ENCODE measurements at regions not wholly inside any gene's neighbourhood (a gene's known extent, or its start where the extent isn't known, plus 50 kb on each side); places are given as distances from the start of the nearest gene placed in this dataset.
"Not testable (repeated sequence)": the region's sequence is repeated elsewhere in the genome, so short reads cannot be mapped to it uniquely, and the experiment has no call there.

DNA sequence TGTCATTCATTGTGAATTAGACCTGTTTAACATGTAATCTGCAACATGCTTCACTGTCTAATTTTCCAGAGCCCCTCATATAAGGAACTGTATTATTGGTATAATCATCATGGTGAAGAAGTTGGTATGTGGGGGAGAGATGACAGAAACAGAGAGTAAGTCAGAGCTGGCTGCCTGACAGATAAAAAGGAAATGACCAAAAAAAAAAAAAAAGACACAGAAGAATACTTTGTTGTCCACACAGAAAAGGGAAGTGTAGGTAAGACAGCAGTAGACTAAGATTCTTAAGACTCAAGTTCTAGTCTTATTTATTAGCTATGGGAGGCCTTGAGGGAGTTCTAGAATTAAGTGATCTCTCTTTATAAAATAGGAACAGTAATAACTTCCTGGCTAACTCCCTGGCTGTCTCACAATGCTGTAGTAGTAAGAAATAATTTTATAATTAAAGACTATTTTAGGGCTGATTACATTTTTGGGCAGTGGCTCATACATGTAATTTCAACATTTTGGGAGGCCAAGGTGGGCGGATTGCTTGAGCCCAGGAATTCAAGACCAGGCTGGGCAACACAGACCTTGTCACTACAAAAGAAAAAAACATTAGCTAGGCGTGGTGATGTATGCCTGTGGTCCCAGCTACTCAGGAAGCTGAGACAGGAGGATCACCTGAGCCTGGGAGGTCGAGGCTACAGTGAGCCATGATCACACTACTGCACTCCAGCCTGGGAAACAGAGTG lies 102.5 kb downstream of the PRL start:
- no peak for DNase-seq
- Histone ChIP-seq H3K4me1 (ENCODE audit: control insufficient read depth, insufficient read depth, low read length) (no peaks in the 10 kb centered on the region), H3K4me3 (ENCODE audit: low read length) (no peak overlapping the region), H3K27ac (ENCODE audit: low read length) (no peak overlapping the region), H3K27me3 (ENCODE audit: control insufficient read depth, insufficient read depth, low read length) (no peaks in the 10 kb centered on the region), H3K9me3 (replicated peaks; ENCODE audit: control insufficient read depth, low read depth, low read length) (no peaks in the 10 kb centered on the region), H3K36me3 (ENCODE audit: control insufficient read depth, insufficient read depth, low read length) (peaks cover 4% of the 10 kb centered on the region)
- no CpG with 5 or more reads among the region's 3 CpGs for WGBS (ENCODE audit: insufficient coverage)

DNA sequence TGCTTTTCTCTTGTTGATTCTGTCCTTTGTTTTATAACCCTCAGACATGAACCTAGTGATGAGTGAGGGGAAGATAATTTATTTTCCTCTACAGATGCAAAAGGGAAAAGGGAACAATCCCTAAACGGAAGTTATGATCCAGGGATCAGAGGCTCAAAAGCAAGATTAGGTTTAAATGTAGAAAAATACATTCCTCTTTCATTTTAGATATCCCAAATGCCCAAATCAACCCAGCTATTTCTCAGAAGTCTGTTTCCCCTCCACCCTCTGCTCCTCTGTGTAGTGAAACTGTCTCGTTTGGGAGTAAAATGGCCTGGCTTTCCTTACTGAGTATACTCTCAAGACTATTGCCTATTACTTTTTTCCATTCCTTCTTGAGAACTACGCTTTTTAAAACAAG lies 97.1 kb downstream of the PRL start:
- Histone ChIP-seq H3K9me3 (replicated peaks; ENCODE audit: control insufficient read depth, low read depth, low read length) (no peaks in the 10 kb centered on the region), H3K4me3 (ENCODE audit: low read length) (no peak overlapping the region), H3K4me1 (ENCODE audit: control insufficient read depth, insufficient read depth, low read length) (no peaks in the 10 kb centered on the region), H3K36me3 (ENCODE audit: control insufficient read depth, insufficient read depth, low read length) (no peaks in the 10 kb centered on the region), H3K27ac (ENCODE audit: low read length) (no peak overlapping the region), H3K27me3 (ENCODE audit: control insufficient read depth, insufficient read depth, low read length) (no peaks in the 10 kb centered on the region)
- no CpG with 5 or more reads among the region's 3 CpGs for WGBS (ENCODE audit: insufficient coverage)
- DNase-seq, result peak; percentile 36

DNA sequence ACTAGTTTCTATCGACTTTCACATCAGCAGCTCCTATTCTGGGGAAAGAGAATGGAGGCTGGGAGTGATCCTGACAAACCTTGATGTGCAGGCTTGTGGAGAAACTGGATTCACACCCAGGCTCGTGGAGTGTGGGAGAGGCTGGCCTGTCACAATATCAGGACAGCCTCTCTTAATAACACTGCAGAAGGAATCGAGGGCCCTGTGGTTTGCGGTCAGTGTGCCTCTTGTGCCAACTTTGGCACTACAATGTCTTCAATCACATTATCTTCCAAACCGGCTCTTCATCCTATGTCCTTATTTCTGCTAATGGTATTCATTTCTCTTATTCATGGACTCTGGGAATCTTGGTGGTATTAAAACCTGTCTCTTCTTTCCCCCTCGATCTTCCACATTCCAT lies 92.7 kb downstream of the PRL start:
- WGBS (ENCODE audit: insufficient coverage), result 78% methylated on average over 3 of the region's 6 CpGs
- H3K9me3 ChIP-seq (replicated peaks; ENCODE audit: control insufficient read depth, low read depth, low read length), result no peaks in the 10 kb centered on the region
- no peak overlapping the region for H3K4me3 ChIP-seq (ENCODE audit: low read length)
- no peaks in the 10 kb centered on the region for H3K27me3 ChIP-seq (ENCODE audit: control insufficient read depth, insufficient read depth, low read length)
- H3K27ac ChIP-seq (ENCODE audit: low read length), result no peak overlapping the region
- H3K4me1 ChIP-seq (ENCODE audit: control insufficient read depth, insufficient read depth, low read length), result no peaks in the 10 kb centered on the region
- H3K36me3 ChIP-seq (ENCODE audit: control insufficient read depth, insufficient read depth, low read length), result no peaks in the 10 kb centered on the region
- DNase-seq, result no peak

DNA sequence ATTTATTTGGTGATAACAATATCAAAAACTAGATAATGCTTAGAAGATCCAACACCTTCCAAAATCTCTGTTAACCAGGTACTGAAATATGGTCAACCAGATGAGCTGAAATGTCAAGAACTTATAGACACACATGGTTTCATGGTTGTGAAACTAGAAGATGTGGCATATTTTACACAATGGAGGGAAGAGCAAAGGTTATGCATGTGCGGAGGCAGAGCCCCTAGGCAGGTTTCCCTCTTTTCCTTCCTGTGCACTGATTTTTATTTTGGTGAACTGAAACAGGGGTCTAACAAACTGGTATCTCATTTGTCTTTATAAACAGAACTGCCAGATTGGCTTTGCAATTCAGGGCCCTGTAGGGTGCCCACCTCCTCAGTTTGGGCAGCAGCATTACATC lies 91.6 kb downstream of the PRL start:
- Histone ChIP-seq H3K9me3 (replicated peaks; ENCODE audit: control insufficient read depth, low read depth, low read length) (no peaks in the 10 kb centered on the region), H3K36me3 (ENCODE audit: control insufficient read depth, insufficient read depth, low read length) (no peaks in the 10 kb centered on the region), H3K4me1 (ENCODE audit: control insufficient read depth, insufficient read depth, low read length) (no peaks in the 10 kb centered on the region), H3K4me3 (ENCODE audit: low read length) (no peak overlapping the region), H3K27ac (ENCODE audit: low read length) (no peak overlapping the region), H3K27me3 (ENCODE audit: control insufficient read depth, insufficient read depth, low read length) (no peaks in the 10 kb centered on the region)
- no peak for DNase-seq
- WGBS (ENCODE audit: insufficient coverage), result 80% methylated on average over 1 of the region's 1 CpG

DNA sequence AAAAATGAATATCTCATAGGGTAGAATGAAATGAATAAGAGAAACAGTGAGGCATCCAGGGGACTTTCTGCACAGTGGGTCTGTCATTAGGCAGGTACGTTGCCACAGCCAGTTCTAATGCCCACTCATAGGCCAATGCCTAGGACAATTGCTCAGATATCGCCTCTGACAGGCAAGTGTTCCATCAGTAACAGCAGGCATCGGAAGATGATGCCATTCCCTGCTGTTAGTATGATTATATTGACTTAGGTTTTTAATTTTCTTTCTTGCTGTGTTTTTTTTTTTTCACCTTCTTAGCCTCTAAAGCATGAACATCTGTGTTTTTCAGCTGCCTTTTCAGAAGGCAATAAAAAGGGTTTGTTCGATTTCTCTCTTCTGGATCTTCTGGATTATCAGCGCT lies 90.7 kb downstream of the PRL start:
- no peaks in the 10 kb centered on the region for H3K27me3 ChIP-seq (ENCODE audit: control insufficient read depth, insufficient read depth, low read length)
- no peaks in the 10 kb centered on the region for H3K4me1 ChIP-seq (ENCODE audit: control insufficient read depth, insufficient read depth, low read length)

DNA sequence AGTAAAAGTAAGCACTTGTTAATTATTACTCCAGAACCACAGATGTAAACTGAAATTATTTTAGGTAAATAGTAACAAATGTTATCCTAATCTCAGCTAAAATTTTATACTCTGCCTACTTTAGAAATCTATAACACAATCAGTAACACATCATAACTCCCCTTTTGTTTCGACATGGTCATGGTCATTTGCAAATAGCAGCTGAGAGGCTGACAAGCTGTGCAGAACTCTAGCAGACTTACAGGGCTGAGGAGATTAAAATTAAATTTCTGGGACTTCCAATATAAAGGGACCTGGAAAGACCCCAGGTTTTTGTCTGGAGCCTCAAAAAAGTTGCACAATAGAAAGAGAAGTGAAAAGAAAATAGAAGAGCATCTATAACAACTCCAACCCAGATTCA lies 88.8 kb downstream of the PRL start:
- Histone ChIP-seq H3K4me3 (ENCODE audit: low read length) (no peak overlapping the region), H3K27me3 (ENCODE audit: control insufficient read depth, insufficient read depth, low read length) (no peaks in the 10 kb centered on the region), H3K9me3 (replicated peaks; ENCODE audit: control insufficient read depth, low read depth, low read length) (no peaks in the 10 kb centered on the region), H3K4me1 (ENCODE audit: control insufficient read depth, insufficient read depth, low read length) (no peaks in the 10 kb centered on the region), H3K36me3 (ENCODE audit: control insufficient read depth, insufficient read depth, low read length) (no peaks in the 10 kb centered on the region), H3K27ac (ENCODE audit: low read length) (no peak overlapping the region)
- no CpG with 5 or more reads among the region's 1 CpG for WGBS (ENCODE audit: insufficient coverage)
- peak; percentile 38 for DNase-seq

More for the DNA sequence above, 90.7 kb downstream of the PRL start:
- 100% methylated on average over 1 of the region's 5 CpGs for WGBS (ENCODE audit: insufficient coverage)
- Histone ChIP-seq H3K9me3 (replicated peaks; ENCODE audit: control insufficient read depth, low read depth, low read length) (no peaks in the 10 kb centered on the region), H3K27ac (ENCODE audit: low read length) (no peak overlapping the region), H3K4me3 (ENCODE audit: low read length) (no peak overlapping the region), H3K36me3 (ENCODE audit: control insufficient read depth, insufficient read depth, low read length) (no peaks in the 10 kb centered on the region)
- DNase-seq, result no peak

DNA sequence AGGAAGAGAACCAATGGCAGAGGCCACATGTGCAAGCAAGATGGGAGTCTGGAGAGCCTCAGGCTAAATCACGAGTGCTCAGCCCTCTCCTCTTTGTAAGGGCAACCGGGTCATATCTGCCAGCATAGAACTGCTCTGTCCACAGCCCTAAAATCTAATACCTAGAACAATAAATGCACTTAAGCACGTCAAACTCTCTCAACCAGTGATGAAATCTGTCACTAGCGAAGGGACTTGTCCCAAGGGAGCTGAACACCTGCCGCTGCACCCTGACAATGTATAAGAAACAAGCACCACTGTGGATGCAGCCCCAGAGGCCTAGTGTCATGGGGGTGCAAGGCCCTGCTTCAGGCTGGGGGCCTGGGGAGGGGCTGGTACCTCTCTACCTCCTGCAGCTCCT lies 82.5 kb downstream of the PRL start:
- Histone ChIP-seq H3K4me1 (ENCODE audit: control insufficient read depth, insufficient read depth, low read length) (no peaks in the 10 kb centered on the region), H3K27me3 (ENCODE audit: control insufficient read depth, insufficient read depth, low read length) (no peaks in the 10 kb centered on the region), H3K9me3 (replicated peaks; ENCODE audit: control insufficient read depth, low read depth, low read length) (no peaks in the 10 kb centered on the region), H3K27ac (ENCODE audit: low read length) (no peak overlapping the region), H3K4me3 (ENCODE audit: low read length) (no peak overlapping the region), H3K36me3 (ENCODE audit: control insufficient read depth, insufficient read depth, low read length) (no peaks in the 10 kb centered on the region)
- no peak for DNase-seq
- WGBS (ENCODE audit: insufficient coverage), result 77% methylated on average over 3 of the region's 5 CpGs

DNA sequence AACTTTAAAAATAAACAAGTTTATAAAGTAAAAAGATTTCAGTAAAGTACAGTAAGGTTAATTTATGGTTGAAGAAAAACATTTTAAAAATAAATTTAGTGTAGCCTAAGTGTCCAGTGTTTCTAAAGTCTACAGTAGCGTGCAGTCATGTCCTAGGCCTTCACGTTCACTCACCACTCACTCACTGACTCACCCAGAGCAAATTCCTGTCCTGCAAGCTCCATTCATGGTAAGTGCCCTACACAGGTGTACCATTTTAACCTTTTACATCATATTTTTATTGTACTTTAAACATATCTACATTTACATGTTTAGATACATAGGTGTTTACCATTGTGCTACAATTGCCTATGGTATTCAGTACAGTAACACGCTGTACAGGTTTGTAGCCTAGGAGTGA lies 81.4 kb downstream of the PRL start:
- H3K27ac ChIP-seq (ENCODE audit: low read length); H3K36me3 ChIP-seq (ENCODE audit: control insufficient read depth, insufficient read depth, low read length); DNase-seq; H3K27me3 ChIP-seq (ENCODE audit: control insufficient read depth, insufficient read depth, low read length); H3K9me3 ChIP-seq (replicated peaks; ENCODE audit: control insufficient read depth, low read depth, low read length); H3K4me1 ChIP-seq (ENCODE audit: control insufficient read depth, insufficient read depth, low read length); H3K4me3 ChIP-seq (ENCODE audit: low read length): not testable (repeated sequence)
- 69% methylated on average over 2 of the region's 3 CpGs for WGBS (ENCODE audit: insufficient coverage)

DNA sequence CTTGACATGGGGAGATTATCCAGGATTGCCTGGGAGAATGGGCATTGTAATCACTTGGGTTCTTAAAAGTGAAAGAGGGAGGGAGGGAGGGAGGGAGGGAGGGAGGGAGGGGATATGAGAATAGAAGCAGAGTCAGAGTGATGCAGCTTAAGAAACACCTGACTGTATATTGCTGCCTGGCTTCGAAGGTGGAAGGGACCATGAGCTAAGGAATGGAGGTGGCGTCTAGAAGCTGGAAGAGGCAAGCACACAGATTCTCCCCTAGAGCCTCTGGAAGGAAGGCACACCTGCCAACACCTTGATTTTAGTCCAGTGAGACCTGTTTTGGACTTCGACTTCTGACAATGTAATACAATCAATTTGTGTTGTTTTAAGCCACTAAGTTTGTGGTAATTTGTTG lies 78.4 kb downstream of the PRL start:
- Histone ChIP-seq H3K27me3 (ENCODE audit: control insufficient read depth, insufficient read depth, low read length) (no peaks in the 10 kb centered on the region), H3K9me3 (replicated peaks; ENCODE audit: control insufficient read depth, low read depth, low read length) (no peaks in the 10 kb centered on the region), H3K4me1 (ENCODE audit: control insufficient read depth, insufficient read depth, low read length) (no peaks in the 10 kb centered on the region), H3K4me3 (ENCODE audit: low read length) (no peak overlapping the region), H3K36me3 (ENCODE audit: control insufficient read depth, insufficient read depth, low read length) (no peaks in the 10 kb centered on the region), H3K27ac (ENCODE audit: low read length) (no peak overlapping the region)
- WGBS (ENCODE audit: insufficient coverage), result 88% methylated on average over 1 of the region's 3 CpGs
- no peak for DNase-seq

DNA sequence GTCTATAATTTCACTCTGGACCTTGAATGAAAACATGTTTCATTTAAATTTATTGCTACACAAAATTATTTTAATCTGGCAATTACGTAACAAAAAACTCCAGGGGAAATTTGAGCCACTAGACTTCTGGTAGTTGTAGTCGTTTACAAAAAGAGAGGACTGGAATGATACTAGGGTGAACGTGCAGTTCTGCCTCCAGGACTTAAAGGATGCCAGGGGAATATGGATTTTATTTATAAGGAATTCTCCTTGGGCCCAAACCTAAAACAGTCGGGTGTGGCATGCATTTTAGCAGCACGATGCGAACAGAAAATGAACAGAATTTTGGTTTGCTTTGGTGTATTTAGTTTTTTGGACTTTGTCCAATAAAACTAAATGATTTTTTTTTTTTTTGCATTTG lies 76.9 kb downstream of the PRL start:
- no peaks in the 10 kb centered on the region for H3K4me1 ChIP-seq (ENCODE audit: control insufficient read depth, insufficient read depth, low read length)
- H3K27me3 ChIP-seq (ENCODE audit: control insufficient read depth, insufficient read depth, low read length), result no peaks in the 10 kb centered on the region
- peak; percentile 29 for DNase-seq
- H3K36me3 ChIP-seq (ENCODE audit: control insufficient read depth, insufficient read depth, low read length), result no peaks in the 10 kb centered on the region
- H3K27ac ChIP-seq (ENCODE audit: low read length), result no peak overlapping the region
- WGBS (ENCODE audit: insufficient coverage), result 0% methylated on average over 2 of the region's 6 CpGs
- H3K9me3 ChIP-seq (replicated peaks; ENCODE audit: control insufficient read depth, low read depth, low read length), result no peaks in the 10 kb centered on the region
- H3K4me3 ChIP-seq (ENCODE audit: low read length), result no peak overlapping the region

DNA sequence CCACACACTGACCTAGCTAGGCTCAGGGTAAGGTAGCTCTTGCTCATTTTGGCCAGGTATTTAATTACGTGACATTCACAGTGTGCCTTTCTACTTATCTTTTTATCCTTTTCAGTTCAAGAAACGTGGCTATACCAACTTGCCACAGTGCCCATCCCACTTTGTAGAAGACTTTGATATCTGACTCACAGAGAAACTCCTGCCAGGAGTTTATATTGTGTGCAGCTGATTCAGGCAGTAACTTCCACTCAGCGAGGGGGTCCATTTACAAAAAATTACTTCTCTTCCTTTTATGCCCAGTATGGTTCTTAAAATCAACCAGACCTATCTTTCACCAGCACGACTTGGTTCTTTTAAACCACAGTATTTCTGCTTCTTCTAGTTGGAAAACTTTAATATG lies 75.6 kb downstream of the PRL start:
- Histone ChIP-seq H3K27ac (ENCODE audit: low read length) (no peak overlapping the region), H3K27me3 (ENCODE audit: control insufficient read depth, insufficient read depth, low read length) (no peaks in the 10 kb centered on the region), H3K4me1 (ENCODE audit: control insufficient read depth, insufficient read depth, low read length) (no peaks in the 10 kb centered on the region), H3K9me3 (replicated peaks; ENCODE audit: control insufficient read depth, low read depth, low read length) (no peaks in the 10 kb centered on the region), H3K4me3 (ENCODE audit: low read length) (no peak overlapping the region), H3K36me3 (ENCODE audit: control insufficient read depth, insufficient read depth, low read length) (no peaks in the 10 kb centered on the region)
- DNase-seq, result no peak
- 100% methylated on average over 1 of the region's 4 CpGs for WGBS (ENCODE audit: insufficient coverage)
